ENCODE measurements at regions not wholly inside any gene's neighbourhood (a gene's known extent, or its start where the extent isn't known, plus 50 kb on each side); places are given as distances from the start of the nearest gene placed in this dataset.
A peak's percentile ranks its signal among the peaks of the same experiment; 100 is the strongest.
"Not testable (repeated sequence)": the region's sequence is repeated elsewhere in the genome, so short reads cannot be mapped to it uniquely, and the experiment has no call there.

- no peak for DNase-seq (ENCODE audit: low spot score)
These were observed 284.7 kb upstream of the CWC22 start for GRCh38 chr2:180291552-180292421.

- no peak for DNase-seq (ENCODE audit: low spot score)
These were observed 284.0 kb upstream of the CWC22 start for GRCh38 chr2:180291060-180291459.

GRCh38 chr2:180289627-180290026 lies 282.5 kb upstream of the CWC22 start:
- no peak for DNase-seq (ENCODE audit: low spot score)

- no peak for DNase-seq (ENCODE audit: low spot score)
These were observed 272.5 kb upstream of the CWC22 start for GRCh38 chr2:180279581-180279980.

- no peak for DNase-seq (ENCODE audit: low spot score)
These were observed 269.6 kb upstream of the CWC22 start for GRCh38 chr2:180276733-180277132.

GRCh38 chr2:180268006-180268405 lies 260.9 kb upstream of the CWC22 start:
- no peak for DNase-seq (ENCODE audit: low spot score)

- DNase-seq (ENCODE audit: low spot score), result no peak
These were observed 254.9 kb upstream of the CWC22 start for GRCh38 chr2:180261976-180262375.

GRCh38 chr2:180258579-180258978 lies 251.5 kb upstream of the CWC22 start:
- DNase-seq (ENCODE audit: low spot score), result no peak

- no peak for DNase-seq (ENCODE audit: low spot score)
These were observed 251.0 kb upstream of the CWC22 start for GRCh38 chr2:180258041-180258537.

GRCh38 chr2:180257247-180257646 lies 250.2 kb upstream of the CWC22 start:
- DNase-seq (ENCODE audit: low spot score), result no peak

- no peak for DNase-seq (ENCODE audit: low spot score)
These were observed 248.9 kb upstream of the CWC22 start for GRCh38 chr2:180255981-180256380.

GRCh38 chr2:180254872-180255271 lies 247.8 kb upstream of the CWC22 start:
- DNase-seq (ENCODE audit: low spot score), result no peak

GRCh38 chr2:180247658-180248057 lies 240.6 kb upstream of the CWC22 start:
- no peak for DNase-seq (ENCODE audit: low spot score)

GRCh38 chr2:180246268-180246667 lies 239.2 kb upstream of the CWC22 start:
- no peak for DNase-seq (ENCODE audit: low spot score)

GRCh38 chr2:180240774-180241173 lies 233.7 kb upstream of the CWC22 start:
- DNase-seq (ENCODE audit: low spot score), result no peak

- no peak for DNase-seq (ENCODE audit: low spot score)
These were observed 231.6 kb upstream of the CWC22 start for GRCh38 chr2:180238729-180239128.

GRCh38 chr2:180236061-180236460 lies 229.0 kb upstream of the CWC22 start:
- DNase-seq (ENCODE audit: low spot score), result not testable (repeated sequence)

- DNase-seq (ENCODE audit: low spot score), result not testable (repeated sequence)
These were observed 228.4 kb upstream of the CWC22 start for GRCh38 chr2:180235506-180235905.

- DNase-seq (ENCODE audit: low spot score), result not testable (repeated sequence)
These were observed 227.9 kb upstream of the CWC22 start for GRCh38 chr2:180234991-180235390.

GRCh38 chr2:180231015-180231414 lies 223.9 kb upstream of the CWC22 start:
- no peak for DNase-seq (ENCODE audit: low spot score)

GRCh38 chr2:180227461-180227860 lies 220.4 kb upstream of the CWC22 start:
- no peak for DNase-seq (ENCODE audit: low spot score)

- DNase-seq (ENCODE audit: low spot score), result no peak
These were observed 218.0 kb upstream of the CWC22 start for GRCh38 chr2:180225118-180225517.

GRCh38 chr2:180222644-180223043 lies 215.5 kb upstream of the CWC22 start:
- peak; percentile 68 for DNase-seq (ENCODE audit: low spot score)

GRCh38 chr2:180219491-180219890 lies 212.4 kb upstream of the CWC22 start:
- no peak for DNase-seq (ENCODE audit: low spot score)

Data from Ammon's horn (tissue), 1 donor.